Fibroblast of mammary gland (primary cell): ENCODE measurements at regions not wholly inside any gene's neighbourhood (a gene's known extent, or its start where the extent isn't known, plus 50 kb on each side); places are given as distances from the start of the nearest gene placed in this dataset.
"Not testable (repeated sequence)": the region's sequence is repeated elsewhere in the genome, so short reads cannot be mapped to it uniquely, and the experiment has no call there.

Experiments used
- DNase-seq: peaks from one replicate; pipeline ENCODE4 v3.0.0-alpha.2; 2010; ENCODE audit warnings: low read depth
- H3K4me3 ChIP-seq: 2 replicates; pipeline ENCODE4 v1.5.1; 2011; ENCODE audit warnings: low read depth, mild to moderate bottlenecking, low read length, moderate library complexity; ENCODE audit not compliant: control insufficient read depth
- TF ChIP-seq, protein P1 (sequence below): conservative IDR thresholded peaks from 2 replicates; pipeline ENCODE4 v1.5.1; 2011; ENCODE audit warnings: low read depth, low read length, inconsistent platforms; ENCODE audit not compliant: control insufficient read depth, insufficient read depth

DNA sequence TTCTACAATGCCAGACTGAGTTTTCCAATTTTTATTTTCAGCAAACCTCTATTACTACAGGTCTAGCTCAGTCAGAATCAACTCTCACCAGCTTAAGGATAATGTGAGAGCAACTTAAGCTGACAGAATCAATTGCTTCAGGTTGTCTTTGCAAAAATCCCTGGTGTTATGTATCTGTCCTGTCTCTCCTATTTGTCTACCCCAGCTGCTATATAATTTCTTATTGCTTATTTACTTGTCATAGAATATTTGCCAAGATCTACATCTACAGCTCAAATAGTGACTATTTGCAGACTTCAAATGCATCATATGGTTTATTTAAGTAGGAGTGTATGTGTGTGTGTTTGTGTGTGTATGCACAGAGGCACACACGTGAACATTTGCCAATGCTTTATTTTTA lies 54.1 kb downstream of the FOXG1 start:
- DNase-seq = no peak
- TF ChIP-seq, protein P1, sequence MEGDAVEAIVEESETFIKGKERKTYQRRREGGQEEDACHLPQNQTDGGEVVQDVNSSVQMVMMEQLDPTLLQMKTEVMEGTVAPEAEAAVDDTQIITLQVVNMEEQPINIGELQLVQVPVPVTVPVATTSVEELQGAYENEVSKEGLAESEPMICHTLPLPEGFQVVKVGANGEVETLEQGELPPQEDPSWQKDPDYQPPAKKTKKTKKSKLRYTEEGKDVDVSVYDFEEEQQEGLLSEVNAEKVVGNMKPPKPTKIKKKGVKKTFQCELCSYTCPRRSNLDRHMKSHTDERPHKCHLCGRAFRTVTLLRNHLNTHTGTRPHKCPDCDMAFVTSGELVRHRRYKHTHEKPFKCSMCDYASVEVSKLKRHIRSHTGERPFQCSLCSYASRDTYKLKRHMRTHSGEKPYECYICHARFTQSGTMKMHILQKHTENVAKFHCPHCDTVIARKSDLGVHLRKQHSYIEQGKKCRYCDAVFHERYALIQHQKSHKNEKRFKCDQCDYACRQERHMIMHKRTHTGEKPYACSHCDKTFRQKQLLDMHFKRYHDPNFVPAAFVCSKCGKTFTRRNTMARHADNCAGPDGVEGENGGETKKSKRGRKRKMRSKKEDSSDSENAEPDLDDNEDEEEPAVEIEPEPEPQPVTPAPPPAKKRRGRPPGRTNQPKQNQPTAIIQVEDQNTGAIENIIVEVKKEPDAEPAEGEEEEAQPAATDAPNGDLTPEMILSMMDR = no peak
- H3K4me3 ChIP-seq = no peak overlapping the region

DNA sequence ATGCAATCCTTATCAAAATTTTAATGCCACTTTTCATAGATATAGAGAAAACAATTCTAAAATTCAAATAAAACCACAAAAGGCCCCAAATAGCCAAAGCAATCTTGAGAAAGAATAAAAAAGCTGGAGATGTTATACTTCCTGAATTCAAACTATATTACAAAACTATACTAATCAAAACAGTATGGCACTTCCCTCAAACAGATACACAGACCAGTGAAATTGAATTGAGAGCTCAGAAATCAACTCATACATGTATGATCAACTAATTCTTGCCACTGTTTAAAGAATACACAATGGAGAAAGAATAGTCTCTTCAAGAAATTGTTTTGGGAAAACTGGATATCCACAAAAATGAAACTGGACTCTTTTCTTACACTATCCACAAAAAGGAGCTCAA lies 55.4 kb downstream of the FOXG1 start:
- H3K4me3 ChIP-seq = no peak overlapping the region
- TF ChIP-seq, protein P1 = no peak
- DNase-seq = no peak

DNA sequence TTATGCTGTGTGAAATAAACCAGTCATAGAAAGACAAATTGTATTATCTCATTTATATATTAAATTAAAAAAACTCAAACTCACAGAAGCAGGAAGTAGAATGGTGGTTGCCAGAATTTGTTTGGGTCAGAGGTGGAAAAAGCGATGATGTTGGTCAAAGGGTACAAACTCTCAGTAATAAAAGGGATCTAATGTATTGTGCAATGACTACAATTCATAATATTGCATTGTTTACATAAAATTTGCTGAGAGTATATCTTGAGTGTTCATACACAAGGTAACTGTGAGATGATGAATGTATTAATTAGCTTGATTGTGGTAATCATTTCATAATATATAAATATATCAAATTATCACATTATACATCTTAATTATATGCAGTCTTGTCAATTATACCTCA lies 56.7 kb downstream of the FOXG1 start:
- TF ChIP-seq, protein P1 = no peak
- no peak overlapping the region for H3K4me3 ChIP-seq
- DNase-seq = no peak

DNA sequence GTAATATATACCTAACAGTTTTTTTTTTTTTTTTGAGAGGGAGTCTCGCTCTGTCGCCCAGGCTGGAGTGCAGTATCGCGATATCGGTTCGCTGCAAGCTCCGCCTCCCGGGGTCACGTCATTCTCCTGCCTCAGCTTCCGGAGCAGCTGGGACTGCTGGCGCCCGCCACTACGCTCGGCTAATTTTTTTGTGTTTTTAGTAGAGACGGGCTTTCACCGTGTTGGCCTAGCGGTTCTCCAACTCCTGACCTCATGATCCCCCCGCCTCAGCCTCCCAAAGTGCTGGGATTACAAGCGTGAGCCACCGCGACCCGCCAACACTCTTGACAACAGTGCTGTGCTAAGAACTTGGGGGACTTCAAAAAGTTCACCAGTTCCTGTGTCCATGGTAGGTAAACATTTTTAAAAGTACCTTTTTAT lies 63.5 kb downstream of the FOXG1 start:
- DNase-seq = no peak
- TF ChIP-seq, protein P1 = no peak
- no peak overlapping the region for H3K4me3 ChIP-seq

DNA sequence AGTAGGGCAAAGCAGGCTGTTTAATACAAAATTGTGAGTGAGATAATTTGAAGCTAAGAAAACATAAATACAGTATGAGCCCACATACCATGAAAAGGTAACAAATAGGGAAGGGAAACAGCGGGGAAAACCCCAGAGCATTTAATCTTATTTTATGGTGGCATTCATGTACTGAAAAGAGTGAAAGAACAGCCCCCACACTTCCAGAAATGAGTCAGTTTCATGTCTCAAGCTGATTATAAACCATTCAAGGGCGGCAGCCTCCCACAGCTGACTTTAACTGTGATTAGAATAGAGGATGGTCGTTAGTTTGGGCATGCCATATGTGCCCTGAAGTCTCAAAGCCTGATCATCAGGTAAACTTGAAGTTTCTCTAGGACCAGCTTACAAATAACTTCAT lies 64.5 kb downstream of the FOXG1 start:
- DNase-seq = no peak
- TF ChIP-seq, protein P1 = no peak
- H3K4me3 ChIP-seq = no peak overlapping the region

DNA sequence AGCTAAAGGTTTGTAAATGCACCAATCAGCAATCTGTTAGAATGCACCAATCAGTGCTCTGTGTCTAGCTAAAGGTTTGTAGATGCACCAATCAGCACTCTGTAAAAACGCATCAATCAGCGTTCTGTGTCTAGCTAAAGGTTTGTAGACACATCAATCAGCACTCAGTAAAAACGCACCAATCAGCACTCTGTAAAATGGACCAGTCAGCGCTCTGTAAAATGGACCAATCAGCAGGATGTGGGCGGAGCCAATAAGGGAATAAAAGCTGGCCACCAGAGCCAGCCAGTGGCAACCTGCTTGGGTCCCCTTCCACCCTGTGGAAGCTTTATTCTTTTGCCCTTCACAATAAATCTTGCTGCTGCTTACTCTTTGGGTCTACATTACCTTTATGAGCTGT lies 76.0 kb downstream of the FOXG1 start:
- DNase-seq, H3K4me3 ChIP-seq: not testable (repeated sequence)

DNA sequence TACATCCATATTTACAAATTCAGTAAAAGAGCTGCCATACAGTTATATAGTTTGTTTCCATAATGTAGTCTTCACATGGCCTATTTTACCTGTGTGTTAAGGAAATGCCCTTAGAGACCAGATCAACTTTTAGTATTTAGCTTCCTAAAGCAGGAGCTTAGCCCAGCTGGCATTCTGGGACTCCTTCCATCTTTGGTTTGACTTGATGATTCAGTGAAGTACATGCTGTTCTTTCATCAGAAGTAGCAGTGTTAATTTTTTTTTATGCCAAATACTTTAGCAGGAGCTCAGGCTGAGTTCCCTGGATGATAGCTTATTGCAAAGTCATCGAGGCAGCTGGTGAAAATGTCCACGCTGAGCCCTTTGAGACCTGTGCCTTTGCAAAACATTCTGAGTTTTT lies 101.0 kb downstream of the FOXG1 start:
- DNase-seq = peak; percentile 60

More for the DNA sequence above, 101.0 kb downstream of the FOXG1 start:
- TF ChIP-seq, protein P1 = no peak
- H3K4me3 ChIP-seq = no peak overlapping the region
